ENCODE measurements at regions not wholly inside any gene's neighbourhood (a gene's known extent, or its start where the extent isn't known, plus 50 kb on each side); places are given as distances from the start of the nearest gene placed in this dataset.

DNA sequence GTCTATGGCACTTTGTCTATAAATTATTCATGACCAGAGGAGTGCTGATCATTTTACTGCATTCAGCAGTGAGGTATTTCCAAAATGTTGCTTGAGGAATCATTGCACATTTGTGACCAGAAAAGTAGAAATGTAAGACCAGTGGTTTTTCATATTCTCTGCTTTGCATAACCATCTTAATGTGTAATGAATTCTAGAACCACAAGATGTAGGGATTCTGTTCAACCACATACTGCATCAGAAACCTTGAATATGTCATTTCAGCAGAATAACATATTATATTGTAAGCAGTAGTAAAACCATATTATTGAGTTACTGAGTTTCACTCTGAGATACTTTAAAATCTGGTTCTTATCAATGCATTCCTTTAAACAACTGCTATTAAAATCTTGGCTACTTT lies 1243.4 kb downstream of the MAT2B start:
- no peak for DNase-seq

DNA sequence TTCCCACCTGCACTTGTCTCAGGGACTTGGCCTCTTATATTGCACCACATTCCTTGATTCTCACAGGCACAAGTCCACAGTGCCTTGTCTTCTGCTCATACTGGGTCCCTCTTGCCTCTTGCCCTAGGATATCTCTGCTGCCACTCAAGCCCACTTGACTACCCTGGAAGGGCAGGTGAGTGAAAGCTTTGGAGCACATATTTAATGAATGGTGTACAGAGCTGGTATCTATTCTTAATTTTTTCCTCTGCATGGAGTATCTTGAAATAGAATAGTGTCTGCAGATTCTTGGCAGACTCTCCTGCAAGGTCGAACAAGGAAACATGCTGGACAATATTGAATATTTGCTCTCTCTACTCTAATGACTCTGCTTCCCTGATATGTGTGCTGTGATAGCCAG lies 1248.0 kb downstream of the MAT2B start:
- no peak for DNase-seq

DNA sequence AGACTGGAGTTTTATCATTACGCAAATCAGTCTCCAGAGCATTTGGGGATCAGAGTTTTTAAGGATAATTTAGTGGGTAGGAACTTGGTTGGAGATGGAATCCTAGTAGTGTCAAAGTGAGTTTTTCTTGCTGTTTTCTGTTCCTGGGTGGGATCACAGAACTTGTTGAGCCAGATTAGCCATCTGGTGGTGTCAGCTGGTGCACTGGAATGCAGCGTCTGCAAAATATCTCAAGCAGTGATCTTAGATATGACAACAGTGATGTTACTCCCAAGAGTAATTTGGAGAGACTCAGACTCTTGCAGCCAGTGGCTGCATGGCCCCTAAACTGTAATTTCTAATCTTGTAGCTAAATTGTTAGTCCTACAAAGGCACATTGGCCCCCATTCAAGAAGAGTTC lies 1257.8 kb downstream of the MAT2B start:
- DNase-seq, result no peak

DNA sequence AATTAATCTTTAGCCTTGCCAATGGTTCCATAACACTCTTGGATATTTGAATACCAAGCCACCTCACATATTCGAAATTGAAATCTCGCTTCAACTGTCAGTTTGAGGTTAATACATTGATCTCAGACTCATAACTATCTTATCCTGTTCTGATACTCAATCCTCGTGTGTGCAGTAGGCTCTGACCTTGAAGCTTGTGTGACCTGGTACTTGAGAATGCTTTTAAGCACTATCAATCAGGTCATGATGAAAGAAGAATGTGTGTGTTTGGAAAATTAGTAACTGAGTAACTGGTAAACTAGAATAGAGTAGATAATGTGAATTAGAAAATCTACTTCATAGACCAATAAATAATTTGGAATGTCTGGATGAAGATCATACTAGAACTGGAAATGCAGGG lies 1266.7 kb downstream of the MAT2B start:
- no peak for DNase-seq

DNA sequence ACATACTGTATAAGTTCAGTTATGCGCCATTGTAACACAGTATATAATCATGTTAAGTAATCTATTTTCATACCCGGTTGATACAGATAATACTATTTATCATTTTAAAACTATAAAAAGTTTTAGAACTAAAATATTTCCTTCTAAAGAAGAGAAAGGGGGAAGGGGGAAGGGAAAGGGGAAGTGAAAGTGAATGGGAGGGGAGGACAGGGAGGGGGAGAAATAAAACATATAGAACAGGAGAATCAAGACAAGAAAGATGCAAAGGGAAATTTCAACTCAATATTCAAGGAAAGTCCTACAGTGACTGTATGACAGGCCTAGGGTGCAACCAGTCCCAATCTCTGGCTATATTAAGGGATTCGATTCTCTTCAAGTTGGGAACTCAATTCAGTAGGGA lies 1278.8 kb downstream of the MAT2B start:
- DNase-seq, result no peak

DNA sequence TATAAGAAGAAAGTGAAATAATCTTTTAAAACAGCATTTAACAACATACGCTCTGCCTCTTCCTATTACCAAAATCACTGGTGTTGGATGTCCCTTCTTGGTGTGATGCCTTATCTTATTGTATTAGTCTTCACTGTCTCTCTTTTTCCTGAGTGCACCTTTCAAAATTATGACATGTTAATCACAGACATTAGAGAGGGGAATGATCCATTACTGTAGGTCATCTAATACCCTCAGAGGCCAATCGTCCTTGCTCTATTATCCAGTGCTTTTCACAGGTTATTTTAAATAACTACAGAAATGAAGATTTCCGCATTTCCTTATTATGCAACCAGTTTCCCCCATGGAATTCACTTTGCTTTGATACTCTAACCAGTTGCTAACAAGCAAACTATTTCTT lies 1292.7 kb downstream of the MAT2B start:
- no peak for DNase-seq

DNA sequence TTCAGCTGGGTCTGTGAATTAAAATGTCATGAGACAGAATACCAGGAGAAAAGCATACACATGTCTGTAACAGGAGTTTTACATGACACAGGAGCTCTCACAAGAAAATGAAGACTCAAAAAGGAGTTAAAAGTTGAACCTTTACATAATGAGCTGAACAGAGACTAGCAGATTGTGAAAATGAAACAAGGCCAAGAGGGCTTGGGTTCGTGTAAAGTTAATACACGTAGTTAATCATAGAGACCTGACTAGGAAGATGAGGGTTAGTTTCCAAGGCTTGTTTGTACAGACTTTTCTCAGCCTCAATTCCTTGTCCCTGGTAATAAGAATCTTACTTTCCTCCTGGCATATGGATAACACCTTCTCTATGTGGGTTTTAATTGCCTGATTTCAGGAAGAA lies 1294.0 kb downstream of the MAT2B start:
- no peak for DNase-seq

DNA sequence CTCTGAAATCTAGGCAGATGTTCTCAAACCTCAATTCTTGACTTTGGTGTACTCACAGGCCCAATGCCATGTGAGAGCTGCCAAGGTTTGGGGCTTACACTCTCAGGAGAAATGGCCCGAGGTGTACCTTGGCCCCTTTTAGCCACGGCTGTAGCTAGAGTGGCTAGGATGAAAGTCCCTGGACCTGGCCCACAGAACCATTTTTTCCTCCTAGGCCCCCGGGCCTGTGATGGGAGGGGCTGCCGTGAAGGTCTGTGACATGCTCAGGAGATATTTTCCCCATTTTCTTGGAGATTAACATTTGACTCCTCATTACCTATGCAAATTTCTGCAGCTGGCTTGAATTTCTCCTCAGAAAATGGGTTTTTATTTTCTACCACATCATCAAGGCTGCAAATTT lies 1296.5 kb downstream of the MAT2B start:
- DNase-seq, result no peak

DNA sequence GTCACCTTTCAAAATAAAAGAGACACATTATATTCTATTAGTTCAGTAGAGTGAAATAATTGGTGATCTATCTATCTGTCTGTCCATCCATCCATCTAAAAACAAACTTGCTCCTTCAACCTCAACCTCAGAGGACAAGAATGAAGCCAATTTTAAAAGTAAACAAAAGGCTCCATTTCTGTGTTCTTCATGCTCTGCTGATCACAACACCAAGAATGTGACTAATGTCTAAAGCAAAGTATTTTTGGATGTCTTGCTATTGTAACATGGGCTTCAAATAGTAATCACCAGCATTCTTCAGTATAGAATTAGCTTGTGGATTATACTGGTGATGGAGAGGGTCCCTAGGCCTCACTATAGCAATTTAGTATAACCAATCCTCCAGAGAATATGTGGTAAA lies 1304.4 kb downstream of the MAT2B start:
- no peak for DNase-seq

DNA sequence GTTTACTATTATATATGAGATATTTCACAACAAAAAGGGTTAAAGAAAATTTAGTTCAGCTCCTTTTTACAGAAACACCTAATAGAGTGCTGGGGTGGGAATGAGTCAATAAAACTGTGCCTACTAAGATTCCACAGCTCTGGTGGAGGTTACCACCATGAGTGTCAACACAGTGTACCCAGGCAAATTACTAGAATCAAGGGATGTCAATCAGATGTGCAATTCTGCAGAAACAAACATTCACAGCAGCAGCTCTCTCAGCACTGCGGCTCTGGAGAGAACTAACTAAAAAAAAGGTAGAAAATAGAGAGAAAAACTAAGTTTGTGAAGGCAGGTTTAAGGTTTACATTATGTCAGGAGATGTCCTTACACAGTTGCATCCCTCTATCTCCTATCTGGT lies 1313.0 kb downstream of the MAT2B start:
- no peak for DNase-seq

DNA sequence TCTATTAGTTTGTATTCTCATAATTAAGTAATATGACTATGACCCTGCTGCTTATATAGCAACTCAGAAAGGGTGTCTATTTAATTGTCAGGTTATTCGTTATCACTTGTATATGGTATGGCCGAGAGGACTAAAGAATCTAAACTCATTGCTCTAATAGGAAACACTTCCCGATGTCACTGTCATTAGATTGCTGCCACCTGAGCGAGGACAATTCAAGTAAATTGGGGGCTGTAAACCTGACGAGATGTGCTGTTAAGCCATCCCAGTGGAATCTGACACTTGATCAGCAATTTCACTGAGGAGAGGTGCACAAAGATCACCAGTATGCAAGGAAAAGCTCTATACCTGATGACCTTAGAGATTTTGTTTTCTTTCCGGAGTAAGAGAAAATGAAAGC lies 1319.3 kb downstream of the MAT2B start:
- DNase-seq, result no peak

DNA sequence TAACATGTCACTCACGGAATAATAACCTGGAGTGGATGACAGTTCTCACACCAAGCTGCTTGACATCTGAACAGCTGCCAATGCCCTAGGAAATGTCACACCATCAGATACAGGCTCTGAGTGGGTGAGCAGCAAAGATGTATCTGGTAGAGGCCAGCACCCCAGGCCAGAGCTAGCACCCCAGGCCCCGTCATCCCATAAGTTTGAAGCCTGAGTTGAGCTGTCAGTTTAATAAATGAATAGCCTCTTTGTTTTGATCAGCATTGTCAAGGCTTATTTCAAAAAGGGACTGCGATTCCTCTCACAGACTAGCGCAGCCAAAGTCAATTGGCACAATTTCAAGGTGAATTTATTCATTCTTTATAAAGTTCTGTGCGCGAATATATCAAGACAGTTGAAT lies 1327.1 kb downstream of the MAT2B start:
- DNase-seq, result no peak

DNA sequence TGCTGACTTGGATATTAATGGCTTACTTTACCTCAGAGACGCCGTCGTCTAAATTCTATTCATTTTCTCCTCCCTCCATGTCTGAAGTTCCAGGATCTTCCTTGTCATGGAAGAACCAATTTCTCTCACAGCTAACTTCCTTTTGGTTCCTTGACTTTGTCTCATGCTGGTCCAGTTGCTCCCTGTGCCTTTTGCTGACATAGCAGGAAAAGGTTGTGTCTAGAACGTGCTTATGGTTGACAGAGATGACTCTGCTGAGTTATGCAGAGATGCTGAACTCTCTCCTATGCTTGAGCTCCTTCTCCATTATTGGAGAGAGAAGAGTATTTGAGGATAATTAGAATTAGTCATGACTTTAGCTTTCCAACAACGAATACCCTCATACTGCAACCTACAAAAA lies 1338.9 kb downstream of the MAT2B start:
- DNase-seq, result no peak

DNA sequence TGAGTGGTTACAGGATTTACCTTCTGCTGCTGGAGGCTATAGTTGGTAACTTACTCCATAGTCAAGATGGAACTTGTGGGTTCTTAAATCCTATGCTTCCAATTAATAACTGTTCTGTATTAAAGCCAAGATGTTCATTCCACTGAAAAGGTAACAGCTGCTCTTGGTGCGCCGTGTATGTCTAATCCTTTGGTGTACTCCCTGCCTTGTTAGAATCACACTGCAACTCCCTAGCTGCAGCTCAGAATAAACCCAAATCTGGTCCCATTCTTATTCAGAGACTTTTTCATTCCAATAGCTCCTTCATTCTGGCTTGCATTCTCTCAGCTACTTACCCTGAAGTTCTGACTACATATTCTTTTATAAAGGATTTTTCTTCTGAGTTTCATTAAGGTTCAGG lies 1355.5 kb downstream of the MAT2B start:
- no peak for DNase-seq

DNA sequence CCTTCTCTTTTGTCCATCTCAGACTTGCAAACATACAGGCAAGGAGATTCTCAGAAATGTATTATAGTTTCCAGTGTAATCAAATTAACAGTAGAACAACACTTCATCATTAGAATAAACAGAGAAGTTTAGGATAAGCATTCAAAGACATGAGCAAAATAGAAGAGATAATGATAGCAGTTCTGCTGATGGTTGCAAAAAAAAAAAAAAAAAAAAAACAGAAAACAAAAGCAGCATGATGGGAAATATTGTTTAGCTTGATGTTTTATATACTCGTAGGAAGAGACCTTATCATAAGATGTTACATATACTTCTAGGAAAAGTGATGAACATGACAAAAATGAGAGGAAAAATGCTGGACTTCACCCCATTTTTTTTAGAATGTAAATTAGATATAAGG lies 1356.2 kb downstream of the MAT2B start:
- DNase-seq, result no peak

DNA sequence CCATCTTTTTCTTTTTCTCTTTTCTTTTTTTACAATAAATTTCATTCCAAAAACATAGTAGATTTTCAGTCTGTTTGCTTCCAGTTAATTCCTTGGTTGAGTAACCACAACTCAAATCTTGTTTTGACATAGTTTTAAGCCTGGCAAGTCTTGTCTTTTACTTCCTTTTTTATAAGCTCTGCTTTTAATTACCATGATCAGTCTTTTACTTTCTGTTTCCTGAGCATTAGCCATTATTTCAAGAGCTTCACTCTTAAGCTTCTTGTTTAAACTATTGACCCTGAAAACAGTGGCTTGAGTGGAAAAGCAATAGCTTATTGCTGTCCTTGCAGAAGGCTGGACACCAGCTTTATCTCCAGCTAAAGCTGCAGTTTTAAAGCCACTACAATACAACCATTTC lies 1363.3 kb downstream of the MAT2B start:
- DNase-seq, result no peak

DNA sequence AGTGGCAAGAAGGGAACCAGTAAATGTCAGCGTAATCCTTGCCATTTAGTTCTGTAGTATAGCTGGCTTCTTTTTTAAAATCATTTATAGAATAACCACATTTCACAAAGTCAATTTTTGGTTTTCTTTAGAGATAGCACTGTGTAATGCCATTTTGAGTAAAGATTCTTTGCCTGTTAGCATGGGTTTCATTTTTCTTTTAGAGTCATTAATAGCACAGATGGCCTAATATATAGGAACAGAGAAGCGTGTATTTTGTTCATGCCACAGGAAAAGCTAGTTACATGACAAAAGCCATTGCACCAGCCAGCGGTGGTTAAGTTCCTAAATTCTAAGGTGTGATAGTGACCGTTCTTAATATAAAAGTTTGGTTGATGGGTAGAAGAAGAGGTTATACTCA lies 1363.9 kb downstream of the MAT2B start:
- no peak for DNase-seq

DNA sequence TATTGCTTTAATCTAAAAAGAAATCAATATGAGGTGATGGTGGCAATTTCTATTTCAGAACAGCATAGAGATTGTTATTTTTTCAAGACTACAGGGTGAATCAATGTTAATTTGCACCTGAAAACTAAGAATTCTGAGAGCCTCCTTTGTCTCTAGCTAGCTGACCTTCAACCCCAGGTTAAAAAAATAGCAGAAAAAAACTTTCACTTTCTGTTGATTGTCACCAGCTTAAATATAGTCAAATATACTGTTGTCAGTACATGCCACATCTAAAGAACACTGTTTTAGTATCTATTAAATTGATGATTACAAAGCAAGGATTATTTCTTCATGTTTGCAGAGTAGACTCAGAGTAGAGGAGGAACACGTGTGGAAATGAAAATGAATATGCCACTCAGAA lies 1371.4 kb downstream of the MAT2B start:
- DNase-seq, result no peak

DNA sequence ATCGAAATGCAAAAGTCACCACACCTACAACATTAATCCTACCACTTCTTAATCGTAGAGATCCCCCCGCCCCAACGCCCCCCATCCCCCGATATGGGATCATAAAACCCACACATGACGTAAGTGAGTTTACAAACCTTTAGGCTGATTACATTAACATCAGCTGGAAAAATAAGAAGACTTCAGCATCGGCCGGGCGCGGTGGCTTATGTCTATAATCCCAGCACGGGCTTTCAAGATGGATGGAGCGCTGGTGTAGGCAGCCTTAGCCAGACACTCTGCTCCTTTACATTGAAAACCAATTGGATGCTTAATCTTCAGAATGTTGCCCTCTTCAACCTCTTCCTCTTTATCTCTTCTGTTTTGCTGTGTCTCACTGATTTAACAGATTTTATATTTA lies 1376.0 kb downstream of the MAT2B start:
- no peak for DNase-seq

DNA sequence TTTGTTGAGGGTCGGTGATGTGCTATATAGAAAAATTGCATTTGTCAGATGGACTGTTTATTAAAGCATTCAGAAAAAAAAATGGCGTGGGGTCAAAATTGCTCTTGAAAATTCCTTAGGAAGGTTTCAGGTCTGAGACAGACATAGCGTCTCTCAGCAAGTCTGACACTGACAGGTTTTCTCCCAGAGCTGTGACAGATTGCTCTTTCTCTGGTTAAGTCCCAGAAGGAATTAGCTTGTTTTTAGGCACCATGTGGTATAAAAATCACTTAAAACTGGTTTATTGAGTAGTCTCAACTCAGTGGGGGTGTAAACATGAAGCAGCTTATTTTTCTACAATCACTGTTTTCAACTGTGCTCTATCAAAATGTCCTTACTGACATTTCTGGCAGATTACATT lies 1379.8 kb downstream of the MAT2B start:
- no peak for DNase-seq

DNA sequence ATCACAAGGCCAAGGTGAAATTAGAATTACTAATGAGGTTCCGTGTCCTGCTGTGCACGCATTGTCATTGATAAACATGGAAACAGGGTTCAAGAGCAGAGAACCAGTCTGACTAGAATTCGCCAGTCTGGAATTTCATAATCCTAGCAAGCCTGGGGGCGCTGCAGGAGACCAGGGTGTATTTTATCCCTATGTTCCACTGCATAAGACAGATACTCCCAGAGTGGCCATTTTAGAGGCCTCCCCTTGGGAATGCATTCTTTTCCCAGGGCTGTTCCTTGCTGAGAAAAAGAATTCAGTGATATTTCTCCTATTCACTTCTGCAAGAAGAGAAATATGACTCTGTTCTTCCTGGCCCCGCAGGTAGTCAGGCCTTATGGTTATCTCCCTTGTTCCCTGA lies 1387.7 kb downstream of the MAT2B start:
- no peak for DNase-seq

DNA sequence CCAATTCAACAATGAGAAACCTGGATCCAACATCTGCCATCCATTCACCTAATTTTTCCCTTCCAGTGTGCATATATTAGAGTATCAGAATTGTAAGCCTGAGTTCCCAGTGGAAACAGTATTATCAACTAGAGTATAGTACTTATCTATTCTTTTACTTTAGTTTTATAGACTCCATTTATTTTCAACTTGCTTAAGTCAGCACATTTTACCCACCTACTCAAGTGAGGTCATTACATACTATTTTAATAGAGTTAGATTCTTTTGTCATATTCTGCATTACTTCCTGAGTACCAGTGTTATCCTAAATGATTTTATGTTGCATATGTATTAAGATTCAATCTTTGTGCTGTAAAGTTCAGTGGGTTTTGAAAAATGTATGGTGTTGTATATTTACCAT lies 1393.3 kb downstream of the MAT2B start:
- DNase-seq, result no peak

DNA sequence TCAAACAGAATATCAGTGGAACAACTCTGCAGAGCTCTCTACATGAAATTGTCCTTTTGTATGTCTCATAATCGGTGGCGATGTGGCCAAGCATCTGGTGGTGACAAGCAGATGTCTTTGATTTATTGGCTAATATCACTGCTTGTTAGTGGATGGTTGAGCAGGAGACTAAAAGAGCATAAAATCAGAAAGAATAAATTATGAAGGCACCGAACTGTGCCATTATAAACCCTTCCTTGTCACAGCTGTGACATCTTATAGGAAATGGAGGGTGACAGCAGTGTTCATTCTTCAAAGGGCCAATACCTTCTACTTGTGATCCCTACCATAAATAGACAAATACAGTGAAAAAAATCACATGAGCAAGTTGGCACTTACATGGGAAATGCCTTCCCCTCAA lies 1404.3 kb downstream of the MAT2B start:
- DNase-seq, result no peak

DNA sequence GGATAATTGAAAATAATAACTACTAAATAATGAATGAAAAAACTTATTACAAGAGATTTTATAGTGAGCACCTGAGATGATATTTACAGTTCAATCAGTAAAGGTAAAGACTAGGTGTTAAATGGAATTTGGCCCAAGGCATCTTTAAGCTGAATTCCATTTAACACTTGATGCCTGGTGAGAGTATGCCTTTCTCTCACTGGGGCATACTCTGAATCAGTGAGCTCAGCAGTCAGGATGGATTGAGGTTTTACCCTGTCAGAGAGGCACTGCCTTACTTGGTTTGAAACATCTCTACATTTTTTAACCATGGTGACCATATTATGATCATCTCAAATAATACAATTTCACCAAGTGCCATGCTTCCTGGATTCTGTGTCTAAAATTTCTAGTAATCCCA lies 1416.3 kb downstream of the MAT2B start:
- DNase-seq, result no peak

DNA sequence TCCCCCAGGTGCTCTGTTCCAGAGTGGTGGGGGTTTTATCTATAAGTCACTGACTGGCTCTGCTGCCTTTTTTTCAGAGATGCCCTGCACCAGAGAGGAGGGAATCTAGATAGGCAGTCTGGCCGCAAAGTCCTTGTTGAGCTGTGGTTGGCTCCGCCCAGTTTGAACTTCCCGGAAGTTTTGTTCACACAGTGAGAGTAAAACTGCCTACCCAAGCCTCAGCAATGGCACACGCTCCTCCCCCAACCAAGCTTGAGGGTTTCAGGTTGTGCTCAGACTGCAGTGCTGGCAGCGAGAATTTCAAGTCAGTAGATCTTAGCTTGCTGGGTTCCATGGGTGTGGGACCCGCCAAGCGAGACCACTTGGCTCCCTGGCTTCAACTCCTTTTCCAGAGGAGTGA lies 1428.6 kb downstream of the MAT2B start:
- DNase-seq, result no peak

DNA sequence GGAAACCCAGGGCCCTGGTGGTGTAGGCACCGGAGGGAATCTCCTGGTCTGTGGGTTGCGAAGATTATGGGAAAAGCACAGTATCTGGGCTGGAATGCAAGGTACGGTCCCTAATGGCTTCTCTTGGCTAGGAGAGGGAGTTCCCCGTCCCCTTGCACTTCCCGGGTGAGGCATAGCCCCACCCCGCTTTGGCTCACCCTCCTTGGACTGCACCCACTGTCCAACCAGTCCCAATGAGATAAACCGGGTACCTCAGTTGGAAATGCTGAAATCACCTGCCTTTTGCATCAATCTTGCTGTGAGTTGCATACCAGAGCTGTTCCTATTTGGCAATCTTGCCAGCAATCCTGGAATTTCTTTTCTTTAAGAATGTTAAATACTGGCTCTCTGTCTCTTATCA lies 1429.1 kb downstream of the MAT2B start:
- no peak for DNase-seq

DNA sequence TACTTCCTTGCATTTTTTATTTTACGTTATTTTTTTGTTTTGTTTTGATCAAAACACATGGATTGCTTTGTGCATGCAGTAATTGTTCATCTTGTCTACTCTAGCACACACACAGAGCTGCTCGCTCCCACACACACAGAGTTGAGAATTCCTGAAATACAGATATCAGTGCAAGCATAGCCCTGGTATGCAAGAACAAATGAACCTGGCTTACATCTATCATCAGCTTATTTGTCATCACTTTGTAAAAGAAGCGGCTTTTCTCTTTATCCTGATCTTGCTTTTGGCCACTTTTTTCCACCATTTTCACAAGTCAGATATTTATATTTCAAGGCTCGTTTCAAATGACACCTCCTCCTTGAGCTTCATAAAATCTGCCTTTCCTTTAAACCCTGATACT lies 1435.7 kb downstream of the MAT2B start:
- no peak for DNase-seq

Data from left hindlimb (tissue), 1 donor.